ENCODE measurements at regions not wholly inside any gene's neighbourhood (a gene's known extent, or its start where the extent isn't known, plus 50 kb on each side); places are given as distances from the start of the nearest gene placed in this dataset.

GRCh38 chr18:65288908-65289307, 461.9 kb upstream of the CDH7 start:
- no peak for DNase-seq (ENCODE audit: low spot score)

GRCh38 chr18:65287652-65288051, 463.2 kb upstream of the CDH7 start:
- DNase-seq (ENCODE audit: low spot score), result no peak

GRCh38 chr18:65282096-65282495, 468.7 kb upstream of the CDH7 start:
- no peak for DNase-seq (ENCODE audit: low spot score)

DNA sequence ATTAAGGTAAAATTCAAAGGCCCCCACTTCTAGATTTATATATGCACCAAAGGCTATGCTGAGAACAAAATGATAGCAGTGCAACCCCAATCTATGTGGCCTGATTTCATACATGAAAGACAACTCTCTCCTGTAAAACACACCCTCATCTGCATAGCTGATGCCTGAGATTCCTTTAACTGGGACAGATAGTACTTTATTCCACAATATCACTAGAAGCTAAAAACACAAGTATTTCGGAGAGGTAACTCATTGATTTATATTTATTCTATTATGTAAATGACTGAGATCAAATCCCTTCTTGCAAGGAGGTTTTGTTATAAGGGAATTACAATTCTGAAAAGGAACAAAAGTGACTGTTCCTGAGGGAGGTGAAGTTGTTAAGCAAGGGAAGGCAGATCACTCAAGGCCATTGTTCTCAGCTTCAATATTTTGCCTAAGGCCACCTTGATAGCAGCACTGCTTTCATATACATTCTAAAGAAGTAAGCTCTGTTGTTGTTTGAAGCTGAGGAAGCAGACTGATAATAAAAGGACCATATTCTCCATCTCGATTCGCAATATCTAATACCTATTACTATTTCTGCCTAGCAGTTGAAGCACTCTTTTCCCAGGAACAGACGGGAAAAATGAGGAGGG, 471.0 kb upstream of the CDH7 start:
- DNase-seq (ENCODE audit: low spot score), result no peak

DNA sequence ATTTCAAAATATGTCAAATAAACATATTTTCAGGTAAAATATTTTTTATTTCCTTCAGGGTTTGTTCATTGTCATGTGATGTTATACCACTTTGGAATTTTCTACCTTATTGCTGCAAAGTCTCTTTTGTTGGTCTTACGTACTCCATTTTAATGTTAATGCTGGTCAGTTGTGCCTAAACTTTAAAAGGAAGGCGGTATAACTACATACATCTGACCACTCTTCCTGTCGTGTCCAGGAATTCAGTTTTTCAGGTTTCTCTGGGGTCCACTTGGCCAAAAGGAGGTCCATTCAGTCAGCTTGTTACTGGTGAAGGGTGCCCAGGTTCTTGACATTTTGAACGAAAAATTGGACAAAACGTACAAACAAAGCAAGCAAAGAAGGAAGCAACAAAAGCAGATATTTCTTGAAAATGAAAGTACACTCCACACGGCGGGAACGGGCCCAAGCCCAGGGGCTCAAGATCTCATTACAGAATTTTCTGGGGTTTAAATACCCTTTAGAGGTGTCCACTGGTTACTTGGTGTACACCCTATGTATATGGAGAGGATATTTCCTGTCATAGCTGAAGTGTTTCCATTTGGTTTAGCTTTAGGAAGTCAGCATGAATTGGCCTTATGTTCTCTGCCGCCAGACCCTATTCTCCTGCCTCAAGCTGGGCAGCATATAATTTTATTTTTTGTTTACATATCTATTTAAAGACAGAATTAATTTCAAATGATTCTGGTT, 471.7 kb upstream of the CDH7 start:
- DNase-seq (ENCODE audit: low spot score), result no peak

GRCh38 chr18:65269375-65269774, 481.4 kb upstream of the CDH7 start:
- DNase-seq (ENCODE audit: low spot score), result no peak

DNA sequence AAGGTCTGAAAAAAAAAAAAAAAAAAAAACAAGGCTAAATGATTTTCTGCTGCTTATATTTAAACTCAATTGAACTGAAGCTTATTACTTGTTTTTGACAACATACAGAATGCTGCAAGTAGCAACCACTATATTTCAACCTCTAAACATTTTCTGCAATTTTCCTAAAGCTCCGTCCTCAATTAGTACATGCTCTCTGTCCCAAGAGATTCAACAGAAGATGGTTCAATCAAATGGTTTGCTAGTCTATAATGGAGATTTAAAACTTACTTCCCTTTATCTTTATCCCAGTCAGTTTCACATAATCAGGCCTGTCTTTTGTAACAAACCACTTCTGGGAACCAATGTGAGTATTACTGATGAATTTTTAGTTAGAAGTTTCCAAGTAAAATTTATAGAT, 485.1 kb upstream of the CDH7 start:
- no peak for DNase-seq (ENCODE audit: low spot score)

DNA sequence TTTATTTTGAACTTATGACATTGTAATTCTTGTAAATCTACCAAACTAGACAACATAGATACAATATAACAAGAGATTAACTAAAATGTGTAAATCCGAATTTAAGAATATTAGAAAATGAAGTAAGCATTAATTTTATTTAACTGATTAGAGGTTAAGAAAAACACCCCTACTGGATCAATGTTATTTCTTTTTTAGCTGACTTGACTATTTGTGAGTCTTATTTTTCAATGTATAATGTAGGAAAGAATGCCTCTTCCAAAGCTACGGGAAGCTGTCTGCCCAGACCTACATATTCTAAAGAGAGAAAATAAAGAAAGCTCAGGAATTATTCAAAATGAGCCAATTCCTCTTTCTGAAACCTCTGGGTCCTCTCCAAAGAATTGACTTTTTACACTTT, 490.8 kb upstream of the CDH7 start:
- DNase-seq (ENCODE audit: low spot score), result no peak

DNA sequence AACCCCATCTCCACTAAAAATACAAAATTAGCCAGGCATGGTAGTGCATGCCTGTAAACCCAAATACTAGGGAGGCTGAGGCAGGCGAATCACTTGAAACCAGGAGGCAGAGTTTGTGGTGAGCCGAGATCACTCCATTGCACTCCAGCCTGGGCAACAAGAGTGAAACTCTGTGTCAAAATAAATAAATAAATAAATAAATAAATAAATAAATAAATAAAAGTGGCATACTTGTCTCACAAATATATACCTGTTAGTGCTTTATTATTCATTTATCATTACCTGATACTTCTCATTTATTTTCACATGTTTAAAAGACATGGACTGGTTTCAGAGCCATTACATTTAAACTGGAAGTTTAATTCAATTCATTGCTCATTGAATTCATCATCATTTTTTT, 491.4 kb upstream of the CDH7 start:
- no peak for DNase-seq (ENCODE audit: low spot score)

- DNase-seq (ENCODE audit: low spot score), result no peak
Measured at GRCh38 chr18:65257149-65257548, 493.7 kb upstream of the CDH7 start.

- DNase-seq (ENCODE audit: low spot score), result no peak
Measured at GRCh38 chr18:65255417-65255816, 495.4 kb upstream of the CDH7 start.

DNA sequence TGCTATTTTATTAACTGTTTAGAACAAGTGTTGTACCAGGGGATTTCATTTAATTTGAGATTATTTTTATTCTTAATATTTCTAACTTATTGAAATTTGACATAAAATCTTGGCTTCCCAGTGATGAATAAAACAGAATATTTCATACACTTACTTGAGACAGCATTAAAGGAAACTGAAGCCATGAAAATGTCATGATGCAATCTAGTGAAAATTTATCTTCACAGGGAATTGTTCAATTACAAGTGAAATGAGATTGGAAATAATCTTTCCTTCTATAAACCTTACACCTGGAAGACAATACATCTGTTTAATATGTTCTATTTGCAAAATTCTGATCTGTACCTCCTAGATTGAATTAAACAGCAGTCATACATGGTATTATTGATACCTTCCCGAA, 511.0 kb upstream of the CDH7 start:
- DNase-seq (ENCODE audit: low spot score), result no peak

GRCh38 chr18:65235966-65236624, 514.7 kb upstream of the CDH7 start:
- no peak for DNase-seq (ENCODE audit: low spot score)

- DNase-seq (ENCODE audit: low spot score), result no peak
Measured at GRCh38 chr18:65230311-65230710, 520.5 kb upstream of the CDH7 start.

DNA sequence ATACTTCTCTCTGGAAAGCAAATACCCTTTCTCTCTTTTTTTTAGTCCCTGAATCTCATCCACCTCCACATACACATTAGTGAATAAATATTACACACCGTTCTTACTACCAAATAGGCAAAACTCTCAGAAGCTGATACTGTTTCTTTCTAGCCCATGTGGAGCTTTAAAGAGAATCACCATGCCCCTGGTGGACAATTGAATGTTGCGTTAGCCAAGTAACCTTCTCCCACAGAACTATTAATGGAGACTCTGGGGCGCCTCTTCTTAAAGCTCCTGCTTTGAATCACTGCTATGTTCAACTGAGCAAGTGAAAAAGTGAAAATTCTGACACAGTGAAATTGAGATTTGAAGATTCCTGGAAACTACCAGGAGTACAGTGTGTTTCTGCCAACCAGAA, 522.8 kb upstream of the CDH7 start:
- DNase-seq (ENCODE audit: low spot score), result no peak

- DNase-seq (ENCODE audit: low spot score), result no peak
Measured at GRCh38 chr18:65221736-65222135, 529.1 kb upstream of the CDH7 start.

GRCh38 chr18:65221115-65221514, 529.7 kb upstream of the CDH7 start:
- DNase-seq (ENCODE audit: low spot score), result no peak

DNA sequence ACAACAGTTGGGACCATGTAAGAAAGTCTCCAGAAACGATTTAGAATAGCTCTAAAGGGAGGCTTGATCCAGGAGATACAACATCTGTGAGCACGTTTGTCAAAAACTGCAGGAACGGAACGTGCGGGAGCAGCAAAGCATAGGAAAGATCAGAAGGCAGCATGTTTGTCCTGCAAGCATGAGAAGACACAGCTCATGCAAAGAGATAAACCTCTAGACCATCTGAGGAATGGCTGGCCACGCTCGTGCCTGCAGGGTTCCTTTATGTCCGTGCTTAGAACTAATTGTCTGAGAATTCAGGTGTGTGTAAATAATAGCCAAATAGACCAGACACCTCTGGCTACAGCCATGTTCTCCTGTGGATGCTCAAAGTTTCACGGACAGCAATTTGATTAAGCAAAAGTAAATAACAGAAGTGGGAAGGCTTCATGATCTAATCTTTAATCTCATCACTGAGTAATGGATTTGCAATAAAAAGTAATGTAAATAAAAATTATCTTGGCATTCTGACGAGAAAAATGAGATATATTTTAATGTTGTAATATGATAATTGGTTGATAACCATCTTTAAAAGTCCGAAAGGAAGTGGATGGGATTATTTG, 534.8 kb upstream of the CDH7 start:
- no peak for DNase-seq (ENCODE audit: low spot score)

GRCh38 chr18:65214456-65214855, 536.4 kb upstream of the CDH7 start:
- no peak for DNase-seq (ENCODE audit: low spot score)

GRCh38 chr18:65206551-65207260, 544.1 kb upstream of the CDH7 start:
- no peak for DNase-seq (ENCODE audit: low spot score)

DNA sequence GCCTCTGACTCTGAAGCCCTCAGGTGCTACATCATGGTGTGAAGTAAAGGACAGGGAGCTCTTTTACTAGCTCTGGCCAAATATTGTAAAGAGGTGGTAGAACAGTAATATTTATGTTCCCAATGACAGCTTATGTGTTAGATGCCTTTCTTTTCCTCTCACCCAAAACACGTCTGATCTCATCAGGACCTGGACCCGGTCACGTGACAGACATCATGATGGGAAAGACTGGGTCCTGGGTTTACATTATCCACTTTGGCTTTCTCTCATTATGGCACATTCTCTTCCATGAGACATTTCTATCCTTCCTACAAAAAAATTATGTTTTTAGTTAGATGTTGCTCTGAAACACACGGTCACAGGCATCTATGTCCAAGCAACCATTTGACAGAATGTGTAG, 548.7 kb upstream of the CDH7 start:
- DNase-seq (ENCODE audit: low spot score), result no peak

GRCh38 chr18:65175681-65176080, 575.1 kb upstream of the CDH7 start:
- no peak for DNase-seq (ENCODE audit: low spot score)
